ENCODE measurements at regions not wholly inside any gene's neighbourhood (a gene's known extent, or its start where the extent isn't known, plus 50 kb on each side); places are given as distances from the start of the nearest gene placed in this dataset.
A peak's percentile ranks its signal among the peaks of the same experiment; 100 is the strongest.
"Not testable (repeated sequence)": the region's sequence is repeated elsewhere in the genome, so short reads cannot be mapped to it uniquely, and the experiment has no call there.

DNA sequence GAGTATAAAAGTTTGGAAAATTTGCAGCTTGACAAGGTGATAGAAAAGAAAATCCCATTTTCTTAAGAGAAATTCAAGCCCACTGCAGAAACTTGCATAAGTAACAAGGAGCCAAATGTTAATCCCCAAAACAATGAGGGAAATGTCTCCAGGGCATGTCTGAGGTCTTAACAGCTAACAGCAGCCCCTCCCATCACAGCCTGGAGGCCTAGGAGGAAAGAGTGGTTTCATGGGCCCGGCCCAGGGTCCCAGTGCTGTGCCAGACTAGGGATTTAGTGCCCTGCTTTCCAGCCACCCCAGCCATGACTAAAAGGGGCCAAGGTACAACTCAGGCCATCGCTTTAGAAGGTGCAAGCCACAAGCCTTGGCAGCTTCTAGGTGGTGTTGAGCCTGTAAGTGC, 123.7 kb upstream of the TRPC6 start:
- Mint-ChIP-seq H3K27ac (no peak overlapping the region), H3K4me3 (no peak overlapping the region), H3K27me3 (ENCODE audit: low read depth) (no peaks in the 10 kb centered on the region), H3K4me1 (peaks cover 5% of the 10 kb centered on the region), H3K9me3 (peaks cover 32% of the 10 kb centered on the region), H3K36me3 (peaks cover 5% of the 10 kb centered on the region)
- TF ChIP-seq CTCF (IDR thresholded peaks at IDR 0.05; ENCODE audit: unreplicated experiment): no peak
- DNase-seq (ENCODE audit: low spot score in 2 of 2, unreplicated experiment in 2 of 2): no peak

GRCh38 chr11:101706541-101706940, 122.7 kb upstream of the TRPC6 start:
- Mint-ChIP-seq H3K36me3 (peaks cover 4% of the 10 kb centered on the region), H3K27me3 (ENCODE audit: low read depth) (no peaks in the 10 kb centered on the region), H3K9me3 (peaks cover 23% of the 10 kb centered on the region), H3K4me1 (peaks cover 5% of the 10 kb centered on the region), H3K27ac (no peak overlapping the region), H3K4me3 (no peak overlapping the region)
- no peak for TF ChIP-seq CTCF (IDR thresholded peaks at IDR 0.05; ENCODE audit: unreplicated experiment)
- DNase-seq (ENCODE audit: low spot score in 2 of 2, unreplicated experiment in 2 of 2): no peak

DNA sequence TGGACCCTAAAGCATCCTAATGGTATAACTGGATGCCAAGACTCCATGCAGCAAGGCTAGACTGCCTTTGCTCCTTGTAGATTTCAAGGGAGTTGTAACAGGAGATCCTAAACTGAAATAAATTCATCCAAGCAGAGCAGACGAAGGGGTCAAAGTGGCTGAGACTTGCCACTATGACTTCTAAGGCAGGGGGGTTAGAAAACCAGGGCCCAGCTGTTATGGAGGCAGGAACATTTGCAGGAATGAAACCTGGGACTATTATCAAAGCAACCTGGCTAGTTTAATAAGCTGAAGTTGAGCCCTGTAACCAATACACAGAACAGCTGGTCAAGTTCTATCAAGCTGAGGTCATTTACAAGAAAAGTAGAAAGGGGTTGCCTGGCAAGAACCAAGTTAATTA, 122.2 kb upstream of the TRPC6 start:
- H3K27me3 Mint-ChIP-seq (ENCODE audit: low read depth): no peaks in the 10 kb centered on the region
- H3K9me3 Mint-ChIP-seq: peaks cover 17% of the 10 kb centered on the region
- DNase-seq (ENCODE audit: low spot score in 2 of 2, unreplicated experiment in 2 of 2): no peak
- H3K36me3 Mint-ChIP-seq: peaks cover 4% of the 10 kb centered on the region
- TF ChIP-seq CTCF (IDR thresholded peaks at IDR 0.05; ENCODE audit: unreplicated experiment): no peak
- peaks cover 5% of the 10 kb centered on the region for H3K4me1 Mint-ChIP-seq
- no peak overlapping the region for H3K27ac Mint-ChIP-seq
- H3K4me3 Mint-ChIP-seq: no peak overlapping the region

GRCh38 chr11:101694869-101695268, 111.1 kb upstream of the TRPC6 start:
- H3K9me3 Mint-ChIP-seq: peaks cover 16% of the 10 kb centered on the region
- not testable (repeated sequence) for H3K27ac Mint-ChIP-seq; H3K27me3 Mint-ChIP-seq (ENCODE audit: low read depth); DNase-seq (ENCODE audit: low spot score in 2 of 2, unreplicated experiment in 2 of 2); H3K4me3 Mint-ChIP-seq; H3K36me3 Mint-ChIP-seq; H3K4me1 Mint-ChIP-seq

DNA sequence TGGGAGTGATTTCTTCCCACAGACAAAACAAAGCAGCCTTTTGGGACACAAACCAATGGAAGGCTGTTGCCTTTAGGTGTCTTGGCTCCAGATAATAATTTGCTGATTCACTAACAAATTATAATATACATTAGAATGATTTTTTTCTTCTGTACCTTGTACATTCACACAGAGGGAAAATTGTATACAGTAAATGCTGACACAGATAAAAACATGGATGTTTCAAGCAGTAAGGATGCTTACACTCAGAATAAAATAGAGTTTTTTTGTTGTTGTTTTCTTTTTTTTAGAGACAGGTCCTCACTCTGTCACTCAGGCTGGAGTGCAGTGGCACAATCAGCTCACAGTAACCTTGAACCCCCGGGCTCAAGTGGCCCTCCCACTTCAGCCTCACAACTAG, 109.2 kb upstream of the TRPC6 start:
- no peak for DNase-seq (ENCODE audit: low spot score in 2 of 2, unreplicated experiment in 2 of 2)
- no peaks in the 10 kb centered on the region for H3K27me3 Mint-ChIP-seq (ENCODE audit: low read depth)
- peaks cover 6% of the 10 kb centered on the region for H3K36me3 Mint-ChIP-seq
- TF ChIP-seq CTCF (IDR thresholded peaks at IDR 0.05; ENCODE audit: unreplicated experiment): no peak
- H3K4me3 Mint-ChIP-seq: no peak overlapping the region
- H3K9me3 Mint-ChIP-seq: peaks cover 35% of the 10 kb centered on the region
- H3K27ac Mint-ChIP-seq: no peak overlapping the region
- H3K4me1 Mint-ChIP-seq: no peaks in the 10 kb centered on the region

DNA sequence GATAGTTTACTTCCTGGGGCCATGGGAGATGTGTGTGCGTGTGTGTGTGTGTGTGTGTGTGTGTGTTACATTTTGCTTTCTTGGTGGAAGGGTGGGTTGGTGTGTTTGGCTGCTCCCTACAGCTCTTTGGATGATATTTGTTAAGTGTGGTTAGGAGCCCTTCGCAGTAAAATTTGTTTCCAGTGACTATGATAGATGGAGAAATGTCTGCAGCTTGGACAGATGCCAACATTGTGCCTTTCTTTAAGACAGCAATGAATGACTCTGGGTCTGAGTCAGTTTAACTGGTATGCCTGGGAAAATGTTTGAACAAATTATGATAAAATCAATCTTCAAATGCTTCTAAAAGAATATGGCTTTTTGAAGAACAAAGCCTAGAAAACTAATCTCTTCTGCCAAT, 102.7 kb upstream of the TRPC6 start:
- no peak for TF ChIP-seq CTCF (IDR thresholded peaks at IDR 0.05; ENCODE audit: unreplicated experiment)
- peaks cover 11% of the 10 kb centered on the region for H3K36me3 Mint-ChIP-seq
- peaks cover 17% of the 10 kb centered on the region for H3K4me1 Mint-ChIP-seq
- peak in 1 of 2 experiments; percentile 43 for DNase-seq (ENCODE audit: low spot score in 2 of 2, unreplicated experiment in 2 of 2)
- H3K27ac Mint-ChIP-seq: peak overlapping the region; percentile 41
- H3K27me3 Mint-ChIP-seq (ENCODE audit: low read depth): no peaks in the 10 kb centered on the region
- peaks cover 50% of the 10 kb centered on the region for H3K9me3 Mint-ChIP-seq
- H3K4me3 Mint-ChIP-seq: no peak overlapping the region
